Cerebellar cortex (tissue), 1 donor: ENCODE measurements at regions not wholly inside any gene's neighbourhood (a gene's known extent, or its start where the extent isn't known, plus 50 kb on each side); places are given as distances from the start of the nearest gene placed in this dataset.

Experiments
- DNase-seq: peaks from one replicate; pipeline ENCODE4 v3.0.0-alpha.2; 2015; ENCODE audit warnings: low spot score

DNA sequence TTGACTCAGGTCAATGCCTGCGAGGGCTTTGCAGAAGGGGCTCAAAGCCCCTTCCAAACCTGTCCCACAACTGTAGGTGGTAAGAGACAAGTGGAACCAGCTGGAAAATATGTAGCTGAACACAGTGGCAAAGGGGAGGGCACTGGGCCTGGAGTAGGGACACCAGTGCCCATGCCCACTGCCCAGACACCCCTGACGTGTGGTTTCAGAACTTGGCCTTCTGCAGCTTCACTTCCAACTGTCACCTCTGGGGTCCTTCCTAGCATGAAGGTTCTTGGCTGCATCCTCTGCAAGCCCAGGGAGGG, 233.1 kb upstream of the IRX1 start:
- no peak for DNase-seq

DNA sequence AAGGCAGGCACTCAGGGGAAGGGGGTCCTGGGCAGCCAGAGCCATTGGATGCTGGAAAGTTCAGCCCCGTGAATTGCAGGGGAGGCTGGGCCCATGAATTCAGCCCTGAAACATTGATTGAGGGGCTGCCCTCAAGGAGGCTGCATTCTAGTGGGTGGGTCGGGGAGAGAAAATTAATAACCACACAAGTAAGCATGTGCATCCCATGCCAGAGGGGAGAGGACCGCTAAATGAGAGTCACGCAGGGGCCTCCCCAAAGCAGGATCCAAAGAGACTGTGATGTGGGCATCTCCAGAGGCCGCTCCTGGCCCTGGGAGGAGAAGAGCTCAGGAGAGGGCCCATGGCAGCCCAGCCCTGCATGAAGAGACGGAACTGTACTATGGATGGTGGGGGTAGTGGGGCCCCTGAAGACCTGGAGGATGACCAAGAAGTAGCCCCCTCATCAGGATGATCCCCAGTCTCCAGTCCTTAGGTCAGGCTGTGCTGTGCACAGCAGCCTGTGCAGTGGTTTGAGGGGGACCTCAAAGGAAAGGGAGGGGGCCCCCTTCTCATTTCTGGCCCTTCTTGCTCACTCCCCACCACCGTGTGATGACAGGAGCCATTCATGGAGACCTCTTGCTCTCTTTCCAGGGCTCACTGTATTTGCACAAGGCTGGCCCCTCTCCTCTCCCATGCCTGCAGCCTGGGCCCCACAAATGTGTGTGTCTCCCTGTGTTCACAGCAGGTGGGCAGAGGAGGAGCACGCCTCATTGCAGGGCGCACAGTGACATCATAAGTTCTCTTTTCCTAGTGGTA, 233.6 kb upstream of the IRX1 start:
- DNase-seq: no peak

DNA sequence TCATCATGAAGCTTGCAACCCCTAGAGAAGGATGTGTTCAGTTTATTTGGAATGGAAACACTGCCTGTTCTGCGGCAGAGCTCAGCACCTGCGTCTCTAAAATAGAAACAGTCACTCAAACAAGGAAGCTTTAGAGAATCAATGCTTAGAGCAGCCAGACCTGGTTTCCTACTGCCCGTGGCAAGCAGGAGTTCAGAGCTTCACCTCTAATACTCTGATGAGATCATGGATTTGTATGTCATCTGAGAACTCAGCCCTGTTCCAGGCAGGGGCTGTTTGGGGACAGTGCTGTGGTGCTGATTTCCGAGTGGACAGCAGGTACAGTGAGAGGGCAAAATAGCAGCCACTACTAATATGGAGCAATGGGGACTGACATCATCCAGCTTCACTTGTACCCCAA, 236.0 kb upstream of the IRX1 start:
- no peak for DNase-seq

DNA sequence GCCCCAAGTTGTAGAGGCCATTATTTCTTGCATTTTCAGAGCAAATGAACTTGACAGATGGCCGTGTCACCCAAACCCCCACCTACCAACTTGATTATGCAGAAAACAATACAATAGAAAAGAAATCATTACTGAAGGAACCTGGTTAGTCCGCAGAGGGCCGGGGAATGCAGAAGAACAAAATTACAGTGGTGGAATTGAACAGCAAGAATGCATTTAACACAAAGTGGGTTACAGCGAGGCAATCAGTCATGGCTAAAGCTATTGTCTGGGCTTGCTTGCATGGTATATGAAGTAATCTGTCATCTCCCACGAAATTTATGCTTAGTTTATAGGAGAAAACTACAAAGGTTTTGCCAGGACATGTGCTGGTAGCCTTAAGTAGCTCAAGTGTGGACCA, 238.3 kb upstream of the IRX1 start:
- DNase-seq: no peak

DNA sequence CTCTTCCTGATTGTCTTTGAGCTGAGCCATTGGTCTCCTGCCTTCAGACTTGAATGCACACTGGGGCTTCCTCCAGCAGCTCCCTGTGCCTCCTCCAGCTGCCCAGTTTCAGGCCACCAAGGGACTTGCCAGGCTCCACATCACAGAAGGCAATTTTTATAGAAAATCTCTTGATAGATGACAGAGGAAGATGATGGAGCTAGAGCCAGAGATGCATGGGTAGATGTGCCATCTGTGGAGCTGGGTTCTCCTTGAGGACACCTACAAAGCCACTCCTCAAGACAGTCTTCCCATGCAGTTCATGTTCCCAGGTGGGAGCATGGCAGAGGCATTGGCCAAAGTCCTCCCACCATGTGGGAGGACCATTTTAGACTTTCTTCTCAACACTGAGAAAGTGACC, 239.6 kb upstream of the IRX1 start:
- DNase-seq: no peak

DNA sequence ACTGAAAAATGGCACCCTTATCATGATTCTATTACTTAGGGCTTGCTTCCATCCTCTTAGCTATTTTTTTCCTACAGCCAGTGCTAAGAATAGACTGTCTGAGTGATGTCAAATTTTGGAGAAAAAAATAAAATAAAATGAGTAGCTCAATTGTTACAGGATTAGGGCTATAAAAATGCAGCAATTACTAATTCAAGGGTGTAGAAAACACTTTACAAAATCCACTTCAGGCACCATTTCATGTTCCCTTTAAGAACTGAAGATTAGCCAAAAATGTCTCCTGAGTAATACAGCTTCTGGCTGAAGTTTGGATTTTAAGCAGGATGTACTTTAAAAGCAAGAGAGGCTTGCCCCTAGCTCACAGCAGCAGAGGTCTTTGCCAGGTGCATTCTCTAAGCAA, 240.5 kb upstream of the IRX1 start:
- DNase-seq: no peak

DNA sequence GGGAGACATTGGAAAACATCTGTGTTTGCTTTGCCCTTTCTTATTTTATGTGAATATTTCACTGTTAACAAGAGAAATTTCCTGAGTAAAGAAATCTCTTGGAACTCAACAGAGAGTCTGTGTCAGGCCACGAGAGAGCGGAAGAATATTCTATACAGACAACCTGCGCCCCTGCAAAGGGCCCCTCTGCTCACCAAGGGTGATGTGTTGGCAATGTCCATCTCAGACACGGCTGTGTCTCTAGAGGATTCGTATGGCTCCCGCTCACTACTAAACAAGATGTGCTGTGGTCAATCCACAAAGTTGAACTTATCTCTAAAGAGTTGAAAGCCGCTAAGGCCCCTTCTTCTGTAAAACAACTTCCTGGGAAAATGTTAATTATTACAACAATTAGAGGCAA, 241.0 kb upstream of the IRX1 start:
- no peak for DNase-seq

DNA sequence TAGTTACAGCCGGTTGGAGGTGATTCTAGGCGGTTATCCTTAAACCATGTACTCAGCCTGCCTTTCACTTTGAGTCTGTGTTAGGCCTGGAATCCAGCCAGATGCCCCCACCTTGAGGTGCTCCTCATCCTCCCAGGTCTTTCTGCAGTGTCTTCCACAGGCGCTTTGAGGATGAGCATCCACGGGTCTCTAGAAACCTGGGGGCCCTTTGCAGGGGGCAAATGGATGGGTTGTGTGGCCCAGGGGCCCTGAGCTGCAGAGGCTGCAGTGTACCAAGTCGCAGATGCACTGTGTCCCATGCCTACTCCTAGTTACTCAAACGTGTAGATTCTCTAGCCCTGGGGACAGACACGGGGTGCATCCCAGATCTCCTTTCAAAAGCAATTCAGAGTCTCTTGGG, 242.1 kb upstream of the IRX1 start:
- DNase-seq: no peak

DNA sequence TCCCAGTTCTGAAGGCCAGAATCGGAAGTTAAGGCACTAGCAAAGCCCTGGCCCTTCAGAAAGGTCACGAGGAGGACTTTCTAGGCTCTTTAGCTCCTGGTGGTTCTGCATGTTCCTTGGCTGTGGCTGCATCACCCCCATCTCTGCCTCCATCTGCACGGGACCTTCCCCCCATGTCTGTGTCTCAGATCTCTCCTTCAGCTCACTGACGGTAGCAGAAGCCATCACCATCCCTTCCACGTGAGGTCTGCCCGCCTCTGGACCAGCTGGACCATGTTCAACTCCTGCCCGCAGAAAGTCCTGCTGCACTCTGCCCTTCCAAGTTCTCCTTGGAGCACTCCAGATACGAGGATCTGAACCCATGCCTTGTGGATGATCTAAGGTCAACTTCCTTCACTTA, 242.9 kb upstream of the IRX1 start:
- DNase-seq: no peak

DNA sequence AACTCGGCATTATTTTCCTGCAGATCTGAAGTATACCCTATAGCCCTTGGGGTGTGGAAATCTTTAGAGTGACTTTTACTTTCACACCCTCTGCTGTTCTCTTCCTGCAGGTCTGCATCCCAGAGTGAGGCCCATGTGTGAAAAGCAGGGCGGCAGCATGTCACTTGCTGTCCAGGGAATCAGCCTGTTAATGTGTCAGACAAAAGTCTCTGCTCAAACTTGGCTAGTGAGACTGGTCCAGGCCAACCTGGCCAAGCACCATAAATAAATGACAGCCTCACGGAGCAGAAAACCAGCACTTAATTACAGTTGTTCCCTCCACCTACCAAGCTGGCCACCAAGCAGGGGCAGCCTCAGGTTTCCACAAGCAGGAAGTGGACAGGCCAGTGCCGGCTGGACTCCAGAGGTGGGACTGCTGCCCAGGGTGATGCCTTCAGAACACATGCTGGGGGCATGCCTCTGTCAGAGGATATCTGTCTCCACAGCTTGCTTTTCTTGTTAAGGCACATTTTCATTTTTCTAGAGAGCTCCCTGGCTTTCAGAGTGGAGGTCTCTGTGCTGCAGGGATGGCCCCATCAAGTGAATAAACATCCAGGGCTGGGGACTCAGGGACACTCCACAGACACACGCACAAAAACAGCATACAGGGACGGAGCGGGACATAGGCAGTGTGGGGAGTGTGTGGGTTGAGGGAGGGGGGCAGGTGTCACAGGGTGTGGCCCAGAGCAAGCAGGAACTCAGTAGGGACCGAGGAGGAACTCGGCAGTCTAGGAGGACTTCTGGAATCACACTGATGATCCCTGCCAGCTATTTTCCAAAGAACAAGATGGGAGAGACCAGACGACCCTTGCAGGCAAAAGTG, 243.8 kb upstream of the IRX1 start:
- no peak for DNase-seq

DNA sequence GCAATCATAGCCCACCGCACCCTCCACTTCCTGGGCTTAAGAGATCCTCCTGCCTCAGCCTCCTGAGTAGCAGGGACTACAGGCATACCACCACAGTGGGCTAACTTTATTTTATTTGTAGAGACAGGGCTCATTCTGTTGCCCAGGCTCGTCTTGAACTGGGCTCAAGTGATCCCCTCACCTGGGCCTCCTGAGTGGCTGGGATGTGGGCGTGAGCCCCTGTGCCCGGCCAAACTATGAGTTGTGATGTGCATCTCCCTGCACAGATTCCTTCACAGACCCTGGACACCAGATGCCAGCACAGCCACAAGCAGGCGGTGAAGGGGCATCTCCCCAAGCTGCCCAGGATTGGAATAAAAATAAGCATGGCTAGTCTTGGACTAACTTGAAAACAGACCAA, 244.9 kb upstream of the IRX1 start:
- no peak for DNase-seq

DNA sequence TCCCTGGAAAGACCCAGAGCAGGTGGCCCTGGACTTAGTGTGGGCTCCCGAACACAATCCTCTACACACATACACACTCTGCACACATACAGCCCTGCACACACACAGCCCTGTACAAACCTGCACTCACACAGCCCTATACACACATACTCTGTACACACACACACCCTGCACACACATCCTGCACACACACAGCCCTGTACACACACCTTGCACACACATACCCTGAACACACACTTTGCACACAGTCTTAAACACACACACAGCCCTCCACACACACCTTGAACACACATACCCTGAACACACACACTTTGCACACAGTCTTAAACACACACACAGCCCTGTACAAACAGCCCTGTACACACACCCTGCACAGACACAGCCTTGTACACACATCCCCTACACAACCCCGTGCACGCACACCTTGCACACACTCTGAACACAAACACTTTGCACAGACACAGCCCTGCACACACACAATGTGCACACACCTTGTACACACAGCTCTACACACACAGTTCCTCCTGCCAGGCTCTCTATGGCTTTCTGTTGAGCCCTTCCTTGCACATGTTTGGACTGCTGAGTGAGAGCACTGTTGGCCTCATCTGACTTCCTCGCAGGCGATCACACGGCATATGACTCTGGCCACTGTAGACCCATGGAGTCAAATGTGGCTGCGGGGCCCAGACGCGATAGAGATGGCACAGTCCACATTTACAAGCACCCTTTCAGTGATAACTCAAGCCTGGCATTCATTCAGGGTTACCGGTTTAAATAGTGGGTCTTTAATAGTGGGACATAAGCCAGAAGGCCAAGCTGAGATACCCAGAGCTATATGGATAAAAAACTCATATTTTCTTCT, 245.7 kb upstream of the IRX1 start:
- DNase-seq: no peak

DNA sequence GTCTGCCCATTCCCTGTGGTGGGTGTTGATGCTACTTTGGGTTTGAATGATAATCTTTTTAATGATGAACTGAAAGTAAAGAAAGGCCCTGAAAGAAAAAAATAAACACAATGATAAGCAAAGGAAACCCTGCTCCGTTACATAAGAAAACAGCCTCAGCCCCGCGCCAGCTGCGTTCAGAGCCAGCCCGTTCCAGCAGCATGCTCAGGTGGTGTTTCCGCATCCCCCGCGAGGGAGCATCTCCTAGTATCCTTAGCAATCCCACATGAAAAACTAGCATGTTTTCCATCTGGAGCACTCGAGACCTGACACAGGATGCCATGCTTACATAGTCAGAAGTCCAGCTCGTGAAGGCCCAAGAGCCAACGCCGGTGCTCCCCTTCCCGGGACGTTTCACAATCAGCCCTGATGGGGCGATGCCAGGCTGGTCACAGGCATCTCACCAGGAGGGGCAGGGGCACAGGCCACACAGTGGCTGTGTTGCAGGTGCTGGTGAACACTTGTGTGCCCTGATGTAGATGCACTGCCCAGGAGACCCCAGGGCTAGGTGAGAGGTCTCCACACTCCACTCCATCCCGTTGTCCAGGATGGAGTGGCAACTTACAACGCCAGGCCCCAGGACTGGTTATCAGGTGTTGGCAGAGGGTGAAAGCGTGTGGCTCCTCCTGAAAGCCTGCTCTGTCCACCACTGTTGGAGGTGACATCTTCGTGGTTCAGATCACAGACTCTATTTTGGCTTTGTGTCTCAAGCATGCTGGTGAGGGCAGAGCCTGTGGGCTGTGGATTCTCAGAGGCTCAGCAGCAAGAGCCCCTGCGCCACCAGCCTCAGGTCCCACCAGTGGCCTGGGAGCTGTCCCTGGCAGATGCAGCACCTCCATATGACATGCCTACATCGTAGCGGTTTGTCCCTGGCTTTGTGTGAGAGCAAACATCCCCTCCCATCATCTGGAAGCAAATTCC, 246.8 kb upstream of the IRX1 start:
- no peak for DNase-seq

DNA sequence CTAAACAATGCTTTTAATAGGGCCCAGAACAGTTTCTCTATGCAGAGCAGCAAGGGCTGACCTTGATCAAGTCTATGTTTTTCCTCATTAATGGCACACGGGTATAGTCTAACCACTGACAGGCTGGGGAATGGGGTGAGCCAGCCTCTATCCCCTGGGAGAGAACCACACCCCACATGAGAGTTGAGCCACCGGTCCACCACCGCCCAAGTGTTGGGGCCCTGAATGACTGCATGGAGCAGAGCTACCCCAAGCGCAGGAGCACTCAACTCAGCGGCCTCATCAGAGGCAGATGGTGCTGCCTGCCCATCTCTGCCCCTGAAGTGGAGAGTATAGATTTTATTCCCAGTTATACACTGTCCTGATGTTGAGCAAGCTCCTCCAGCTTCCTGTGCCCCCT, 247.9 kb upstream of the IRX1 start:
- DNase-seq: no peak

DNA sequence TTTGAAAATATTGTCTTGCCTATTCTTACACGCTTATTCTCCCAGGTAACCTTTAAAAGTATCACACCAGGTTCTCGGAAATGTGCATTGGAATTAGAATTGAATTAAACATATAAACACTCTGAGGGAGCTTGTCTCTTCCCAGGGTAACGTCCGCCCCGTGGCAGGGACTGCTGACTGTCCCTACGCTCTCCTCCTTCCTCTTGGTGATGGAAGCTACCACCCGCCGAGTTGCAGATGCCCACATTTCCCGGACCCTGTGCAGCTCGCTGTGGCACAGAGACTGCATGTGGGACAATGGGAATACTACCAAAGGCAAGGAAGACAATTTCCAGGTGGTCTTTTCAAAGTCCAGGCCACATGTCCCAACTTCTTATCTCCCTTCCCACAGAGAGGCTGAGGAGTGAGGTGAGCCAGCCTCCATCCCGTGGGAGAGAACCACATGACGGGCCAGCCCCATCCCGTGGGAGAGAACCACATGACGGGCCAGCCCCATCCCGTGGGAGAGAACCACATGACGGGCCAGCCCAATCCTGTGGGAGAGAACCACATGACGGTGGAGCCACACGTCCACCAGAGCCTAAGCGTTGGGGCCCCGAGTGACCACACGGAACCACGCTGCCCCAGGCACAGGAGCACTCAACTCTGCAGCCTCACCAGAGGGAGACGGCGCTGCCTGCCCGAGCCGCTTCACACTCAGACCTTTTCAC, 249.4 kb upstream of the IRX1 start:
- DNase-seq: no peak

DNA sequence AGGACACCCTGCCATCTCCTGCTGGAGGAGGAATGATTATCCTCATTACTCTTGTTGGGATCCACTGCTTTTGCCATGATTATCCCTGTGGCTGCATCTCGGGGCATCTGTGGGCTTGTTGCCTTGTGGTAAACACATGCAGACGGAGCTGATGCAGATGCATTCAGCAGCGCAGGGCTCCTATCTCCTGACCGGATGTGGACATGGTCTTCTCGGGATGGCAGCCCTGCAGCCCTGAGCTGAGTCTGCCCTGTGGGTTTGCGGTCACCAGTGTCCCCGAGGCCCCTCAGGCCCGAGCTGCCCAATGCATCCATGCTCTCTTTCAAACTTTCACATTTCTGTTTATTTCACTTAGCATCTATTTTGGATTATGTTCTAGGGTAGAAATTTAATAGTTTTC, 250.4 kb upstream of the IRX1 start:
- DNase-seq: no peak

DNA sequence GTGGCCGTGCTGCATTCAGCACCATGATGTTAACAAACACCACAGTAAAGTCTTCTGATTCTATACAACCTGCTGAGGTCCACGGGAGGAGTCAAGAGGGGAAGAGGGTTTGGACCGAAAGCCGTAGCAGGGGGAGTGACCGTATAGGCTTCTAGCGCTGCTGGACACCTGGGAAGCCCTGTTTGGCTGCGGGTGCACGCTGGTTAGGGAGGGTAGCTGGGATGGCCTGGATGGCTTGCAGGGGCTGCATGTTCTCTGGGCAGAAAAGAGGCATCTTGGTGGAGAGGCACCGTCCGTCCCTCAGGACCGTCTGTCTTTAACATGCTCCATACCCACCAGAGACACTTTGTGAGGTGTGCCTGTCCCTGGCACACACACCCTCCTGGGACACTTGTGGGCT, 251.0 kb upstream of the IRX1 start:
- DNase-seq: no peak

DNA sequence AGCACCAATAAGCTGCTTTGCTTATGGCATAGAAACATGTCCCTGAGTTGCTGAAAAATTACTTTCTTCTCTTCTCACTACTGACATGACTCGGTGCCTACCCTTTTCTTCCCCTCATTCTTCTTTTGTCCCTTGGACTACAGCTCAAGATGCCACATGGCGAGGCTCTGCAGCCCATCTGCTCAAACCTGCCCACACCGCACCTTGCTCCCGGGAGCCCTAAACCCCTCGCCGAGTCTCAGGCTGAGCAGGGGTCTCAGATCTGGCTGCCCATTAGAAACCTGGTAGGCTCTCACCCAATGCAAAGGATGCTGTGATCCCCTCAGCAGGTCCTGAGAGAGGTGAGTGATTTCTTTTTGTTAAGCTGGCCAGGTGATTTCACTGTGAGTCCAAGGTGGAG, 251.7 kb upstream of the IRX1 start:
- no peak for DNase-seq

DNA sequence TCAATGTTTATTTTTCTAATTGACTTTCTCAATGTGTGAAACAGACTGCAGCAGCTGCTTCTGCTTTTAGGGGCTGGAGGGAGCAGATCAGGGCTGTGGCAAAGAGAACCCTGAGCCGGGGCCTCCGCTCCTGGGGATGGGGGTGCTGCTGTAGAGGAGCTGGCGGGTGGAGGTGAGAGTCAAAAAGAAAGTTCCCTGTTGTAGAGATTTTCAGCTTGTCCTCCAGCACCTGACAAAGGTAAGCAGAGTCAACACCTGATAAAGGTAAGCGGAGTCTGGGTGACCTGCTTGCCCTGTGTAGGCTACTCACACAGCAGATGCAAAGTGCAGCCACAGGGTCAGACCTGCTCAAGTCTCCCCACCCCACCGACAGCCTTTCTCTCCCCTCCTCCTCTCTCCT, 252.4 kb upstream of the IRX1 start:
- no peak for DNase-seq

DNA sequence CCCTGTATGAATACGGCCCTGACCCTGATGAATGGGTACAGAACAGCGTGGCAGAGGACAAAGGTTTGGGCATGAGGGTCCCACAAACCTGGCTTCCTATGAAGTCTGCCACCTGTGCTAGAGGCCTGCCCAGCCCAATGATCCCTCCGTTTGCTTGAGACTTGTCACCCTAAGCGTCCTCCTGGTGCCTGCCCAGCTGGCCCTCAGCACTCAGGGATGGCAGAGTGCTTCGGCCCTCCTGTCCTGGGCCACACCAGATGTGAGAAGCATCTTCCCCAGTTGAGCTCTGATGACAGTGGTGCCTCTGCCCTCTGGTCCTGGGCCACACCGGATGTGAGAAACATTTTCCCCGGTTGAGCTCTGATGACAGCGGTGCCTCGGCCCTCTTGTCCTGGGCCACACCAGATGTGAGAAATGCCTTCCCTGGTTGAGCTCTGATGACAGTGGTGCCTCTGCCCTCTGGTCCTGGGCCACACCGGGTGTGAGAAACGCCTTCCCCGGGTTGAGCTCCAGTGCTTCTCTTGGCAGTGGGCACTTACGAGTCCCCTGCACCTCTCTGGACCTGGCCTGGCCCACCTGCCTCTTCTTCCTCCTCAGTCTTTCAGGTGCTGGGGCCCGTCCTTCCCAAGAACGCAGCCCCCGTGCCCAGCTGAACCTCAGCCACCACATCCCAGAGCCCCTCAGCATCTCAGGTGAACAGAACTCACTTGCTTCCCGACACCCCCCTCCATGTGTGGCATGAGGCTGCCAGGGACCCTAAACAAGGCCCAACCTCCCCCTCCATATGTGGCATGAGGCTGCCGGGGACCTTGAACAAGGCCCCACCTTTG, 253.1 kb upstream of the IRX1 start:
- no peak for DNase-seq
